ENCODE measurements at regions not wholly inside any gene's neighbourhood (a gene's known extent, or its start where the extent isn't known, plus 50 kb on each side); places are given as distances from the start of the nearest gene placed in this dataset.
"Not testable (repeated sequence)": the region's sequence is repeated elsewhere in the genome, so short reads cannot be mapped to it uniquely, and the experiment has no call there.

GRCh38 chr5:136738829-136739228 lies 373.5 kb upstream of the TRPC7 start:
- no peak for DNase-seq

- DNase-seq: no peak
Observed at GRCh38 chr5:136736021-136736420, 370.7 kb upstream of the TRPC7 start.

DNA sequence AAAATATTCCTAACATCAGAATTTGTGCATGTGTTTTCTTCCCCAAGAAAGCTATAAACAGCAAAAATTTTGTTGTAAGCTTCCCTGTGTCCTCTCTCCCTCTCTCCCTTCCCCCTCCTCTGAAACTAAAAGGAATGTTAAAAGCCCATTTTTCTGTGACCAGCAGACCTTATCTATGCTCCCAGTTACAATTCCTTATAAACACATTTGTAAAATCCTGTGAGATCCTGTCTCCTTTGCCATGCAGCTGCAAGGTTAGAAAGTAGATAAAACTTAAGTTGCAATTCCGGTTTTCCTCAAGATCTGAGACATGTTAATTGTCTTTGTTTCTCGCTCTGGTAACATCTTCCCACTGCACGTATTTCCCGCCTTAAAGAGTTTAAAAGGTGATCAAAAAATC lies 370.3 kb upstream of the TRPC7 start:
- not testable (repeated sequence) for DNase-seq

DNA sequence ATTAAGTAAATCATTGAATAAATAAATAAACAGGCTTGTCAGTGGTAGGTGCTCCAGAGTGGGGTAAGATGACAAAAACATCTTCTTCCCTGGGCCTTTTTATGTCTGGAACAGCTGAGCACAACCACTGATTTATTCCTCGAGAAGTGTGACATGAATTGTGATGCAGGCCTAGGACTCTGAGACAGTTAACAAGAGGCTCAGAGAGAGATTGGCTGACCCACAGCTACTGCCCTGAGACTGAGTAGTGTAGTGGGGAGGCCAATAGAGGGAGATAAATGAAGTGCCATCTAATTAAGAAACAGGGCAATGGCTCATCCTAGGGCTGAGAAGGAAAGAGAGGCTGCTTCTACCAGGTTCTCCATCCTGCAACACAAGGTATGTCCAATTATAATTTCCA lies 369.3 kb upstream of the TRPC7 start:
- DNase-seq: no peak

DNA sequence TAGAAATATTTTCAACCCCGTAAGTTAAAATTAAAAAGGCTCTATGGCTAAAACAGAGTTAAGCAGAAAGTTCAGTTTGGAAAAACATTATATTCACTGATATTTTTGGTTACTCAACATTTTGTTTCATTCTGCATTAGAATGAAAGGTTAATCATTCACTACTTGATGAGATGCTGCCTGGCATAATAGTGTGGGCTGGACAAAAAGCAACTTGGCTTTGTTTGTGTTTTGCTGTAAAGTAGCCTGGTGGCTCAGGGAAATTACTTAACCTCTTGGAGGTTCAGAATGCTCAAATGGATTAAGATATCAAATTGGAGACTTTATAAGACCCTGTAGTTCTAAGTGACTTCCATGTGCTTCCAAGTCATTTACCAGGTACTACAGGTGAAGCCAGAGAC lies 367.4 kb upstream of the TRPC7 start:
- DNase-seq: no peak

DNA sequence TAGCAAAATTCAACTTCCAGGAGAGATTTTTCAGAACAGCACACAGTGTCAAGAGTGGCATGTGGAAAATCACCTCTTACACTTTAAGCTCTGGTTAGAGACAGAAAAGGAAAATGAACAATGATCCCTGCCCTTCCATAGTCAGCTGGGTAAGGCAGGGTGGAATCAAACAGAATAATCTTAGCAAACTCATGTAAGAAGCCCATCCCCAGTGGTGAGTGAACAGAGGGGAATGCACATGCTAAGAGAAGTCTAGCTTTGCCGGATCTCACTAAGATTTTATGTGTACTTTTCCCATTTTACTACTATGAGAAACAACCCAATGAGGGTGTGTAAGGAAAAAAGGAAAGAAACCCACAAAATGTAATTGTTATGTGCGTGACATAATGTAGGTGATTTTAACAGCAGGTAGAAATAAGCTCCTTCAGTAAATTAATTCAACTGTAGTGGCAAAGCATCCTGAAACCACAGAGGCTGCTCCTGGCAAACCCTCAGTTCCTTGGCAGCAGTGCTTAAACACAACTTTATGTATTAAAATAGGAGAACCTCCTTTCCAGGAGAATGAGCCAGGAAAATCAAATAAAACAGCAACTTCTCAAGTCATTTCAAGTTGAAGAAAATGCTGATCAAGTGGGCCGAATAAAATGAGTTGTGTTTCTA lies 366.0 kb upstream of the TRPC7 start:
- DNase-seq: no peak

- DNase-seq: no peak
Observed at GRCh38 chr5:136730426-136730825, 365.1 kb upstream of the TRPC7 start.

- no peak for DNase-seq
Observed at GRCh38 chr5:136729901-136730355, 364.6 kb upstream of the TRPC7 start.

DNA sequence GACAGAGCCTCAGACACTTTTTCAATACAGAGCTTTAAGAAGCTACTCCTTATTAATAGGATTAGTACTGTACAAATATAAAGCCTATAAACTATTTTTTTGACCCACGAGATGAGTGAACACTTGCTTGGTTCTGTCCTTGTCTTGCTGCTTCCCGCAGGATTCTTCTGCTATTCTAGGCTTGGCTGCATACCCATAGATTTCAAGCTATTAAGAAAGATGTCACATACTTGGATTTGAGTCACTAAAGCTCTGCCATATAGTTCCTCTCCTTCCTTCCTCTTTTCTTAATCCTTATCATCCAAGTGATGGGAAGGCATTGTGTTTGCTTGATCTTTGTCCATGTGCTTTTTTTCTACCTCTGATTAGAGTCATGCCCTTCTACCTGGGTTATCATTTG lies 361.2 kb upstream of the TRPC7 start:
- no peak for DNase-seq

- DNase-seq: no peak
Observed at GRCh38 chr5:136724161-136724560, 358.8 kb upstream of the TRPC7 start.

GRCh38 chr5:136722581-136722980 lies 357.2 kb upstream of the TRPC7 start:
- DNase-seq: no peak

- no peak for DNase-seq
Observed at GRCh38 chr5:136722086-136722485, 356.7 kb upstream of the TRPC7 start.

- no peak for DNase-seq
Observed at GRCh38 chr5:136720674-136721073, 355.3 kb upstream of the TRPC7 start.

- DNase-seq: no peak
Observed at GRCh38 chr5:136717917-136718316, 352.6 kb upstream of the TRPC7 start.

DNA sequence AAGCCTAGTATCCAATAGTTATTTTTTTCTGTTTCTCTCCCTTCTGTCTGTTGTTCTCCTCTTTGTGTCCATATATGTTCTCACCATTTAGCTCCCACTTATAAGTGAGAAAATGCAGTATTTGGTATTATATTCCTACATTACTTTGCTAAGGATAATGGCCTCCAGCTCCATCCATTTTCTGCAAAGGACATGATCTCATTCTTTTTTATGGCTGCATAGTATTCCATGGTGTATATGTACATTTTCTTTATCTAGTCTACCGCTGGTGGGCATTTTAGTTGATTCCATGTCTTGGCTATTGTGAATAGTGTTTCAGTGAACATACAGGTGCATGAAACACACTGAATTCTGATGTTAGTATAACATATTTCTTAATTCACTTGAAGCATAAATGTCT lies 348.9 kb upstream of the TRPC7 start:
- DNase-seq: no peak

DNA sequence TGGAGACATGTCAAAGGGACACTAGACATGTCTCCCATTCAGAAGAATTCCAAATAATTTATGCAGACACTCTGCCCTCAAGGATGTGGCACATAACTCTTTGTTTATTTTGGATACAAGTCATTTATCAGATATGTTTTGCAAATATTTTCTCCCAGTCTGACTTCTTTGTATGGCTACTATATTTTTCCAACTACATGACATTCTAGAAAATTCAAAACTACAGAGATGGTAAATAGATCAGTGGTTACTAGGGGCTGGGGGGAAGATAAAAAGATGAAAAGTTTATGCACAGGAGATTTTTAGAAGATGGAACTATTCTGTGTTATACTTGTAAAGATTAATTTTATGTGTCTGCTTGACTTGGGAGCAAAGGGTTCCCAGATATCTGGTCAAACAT lies 347.3 kb upstream of the TRPC7 start:
- DNase-seq: no peak

DNA sequence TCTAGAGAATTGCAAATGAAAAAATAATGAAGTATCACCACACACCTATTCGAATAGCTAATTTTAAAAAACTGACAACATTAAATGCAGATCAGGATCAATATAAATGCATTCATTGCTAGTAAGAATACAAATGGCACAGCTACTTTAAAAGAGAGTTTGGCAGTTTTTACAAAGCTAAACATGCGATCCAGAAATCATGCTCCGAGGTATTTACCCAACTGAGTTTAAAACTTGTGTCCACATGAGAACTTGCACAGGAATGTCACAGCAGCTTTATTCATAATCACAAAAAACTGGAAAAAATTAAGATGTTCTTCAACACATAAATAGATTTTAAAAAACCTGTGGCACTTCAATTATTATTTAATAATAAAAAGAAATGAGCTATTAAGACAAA lies 345.5 kb upstream of the TRPC7 start:
- DNase-seq: no peak

DNA sequence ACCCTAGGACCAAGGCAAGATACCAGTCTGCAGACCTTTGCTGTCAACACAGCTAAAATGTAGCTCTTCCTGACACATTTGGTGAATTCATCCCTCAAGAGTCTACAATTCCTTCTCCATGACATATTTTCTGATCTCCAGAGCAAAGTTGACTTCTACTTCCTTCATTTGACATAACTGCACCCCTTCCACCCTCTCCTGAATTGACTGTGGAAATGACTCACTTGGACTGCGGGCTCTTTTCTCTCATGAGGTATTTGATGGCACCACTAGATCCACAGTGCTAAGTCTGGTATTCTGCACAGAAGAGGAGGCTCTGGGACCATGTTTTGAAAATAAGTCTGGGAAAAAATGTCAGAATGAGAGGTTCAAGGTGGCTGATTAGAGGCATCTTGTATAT lies 338.4 kb upstream of the TRPC7 start:
- DNase-seq: no peak

DNA sequence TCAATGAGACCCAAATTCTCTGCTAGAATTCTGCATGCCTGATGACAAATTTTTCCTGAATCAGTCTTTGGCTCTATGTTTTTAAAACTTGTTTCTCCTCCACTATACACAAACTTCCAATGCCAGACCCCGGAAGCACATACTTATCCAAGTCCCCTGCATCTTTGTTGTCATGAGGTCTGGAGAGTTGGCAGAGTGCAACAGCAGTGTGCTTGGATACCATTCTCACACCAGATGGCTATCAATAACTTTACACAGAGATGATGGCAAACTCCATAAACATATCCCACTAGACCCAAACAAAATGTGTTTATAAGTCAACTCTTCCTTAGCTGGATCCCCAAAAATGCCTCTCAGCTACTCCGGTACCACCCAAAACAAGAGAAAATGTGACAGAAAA lies 337.7 kb upstream of the TRPC7 start:
- no peak for DNase-seq

DNA sequence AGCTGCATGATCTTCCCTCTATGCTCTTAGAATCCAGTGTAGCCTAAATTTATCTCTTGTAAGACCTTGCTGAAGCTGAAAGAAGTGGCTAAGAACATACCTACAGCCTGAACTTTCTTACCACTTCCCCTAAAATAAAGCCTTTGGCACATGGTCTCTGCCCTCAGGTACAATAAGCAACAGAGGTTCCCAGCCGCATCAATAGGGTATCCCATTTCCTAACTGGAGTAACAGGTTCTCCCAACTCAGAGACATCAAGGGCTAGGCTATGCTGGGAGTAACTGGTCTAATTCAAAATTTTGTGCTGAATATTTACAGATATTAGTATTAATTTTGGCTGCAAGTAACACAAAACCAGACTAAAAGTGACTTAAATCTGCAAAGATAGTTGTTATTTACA lies 335.8 kb upstream of the TRPC7 start:
- no peak for DNase-seq

DNA sequence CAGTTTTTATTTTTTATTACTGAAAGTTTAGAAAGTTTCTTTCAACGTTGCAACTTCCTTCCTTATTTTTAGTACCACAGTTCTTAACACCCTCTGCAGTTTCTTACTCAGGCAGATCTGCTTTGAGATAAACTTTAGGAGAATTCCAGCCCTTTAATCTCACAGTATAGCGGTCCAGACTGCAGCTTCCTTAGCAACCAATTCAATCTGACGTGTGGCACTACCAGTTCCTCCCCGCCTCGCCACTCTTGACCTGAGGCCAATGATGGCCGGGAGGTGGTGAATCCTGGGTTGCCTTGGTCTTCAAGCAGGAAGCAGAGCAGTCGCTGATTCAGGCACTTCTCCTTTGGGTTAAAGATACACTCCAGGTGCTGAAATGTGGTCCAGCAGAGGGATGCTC lies 334.3 kb upstream of the TRPC7 start:
- DNase-seq: no peak

DNA sequence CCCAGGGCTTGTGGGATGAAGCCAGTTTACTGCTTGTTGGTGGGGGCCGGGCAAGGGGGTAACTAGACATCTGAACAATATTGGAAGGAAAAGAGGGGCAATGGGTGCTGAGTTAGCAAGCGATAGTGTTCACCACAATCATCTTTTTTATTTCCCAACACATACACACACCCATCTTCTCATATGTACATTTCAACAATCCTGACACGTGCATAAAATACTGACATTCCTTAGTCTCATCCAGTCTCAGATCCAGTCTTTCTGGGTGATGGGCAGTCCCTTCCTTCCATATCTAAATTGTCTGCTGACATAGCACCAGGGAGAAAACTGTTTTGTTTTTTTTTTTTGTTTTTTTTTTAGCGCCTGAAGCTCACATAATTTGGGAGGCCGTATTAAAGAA lies 333.6 kb upstream of the TRPC7 start:
- no peak for DNase-seq

- no peak for DNase-seq
Observed at GRCh38 chr5:136694258-136694657, 328.9 kb upstream of the TRPC7 start.

- DNase-seq: no peak
Observed at GRCh38 chr5:136689552-136689951, 324.2 kb upstream of the TRPC7 start.

DNA sequence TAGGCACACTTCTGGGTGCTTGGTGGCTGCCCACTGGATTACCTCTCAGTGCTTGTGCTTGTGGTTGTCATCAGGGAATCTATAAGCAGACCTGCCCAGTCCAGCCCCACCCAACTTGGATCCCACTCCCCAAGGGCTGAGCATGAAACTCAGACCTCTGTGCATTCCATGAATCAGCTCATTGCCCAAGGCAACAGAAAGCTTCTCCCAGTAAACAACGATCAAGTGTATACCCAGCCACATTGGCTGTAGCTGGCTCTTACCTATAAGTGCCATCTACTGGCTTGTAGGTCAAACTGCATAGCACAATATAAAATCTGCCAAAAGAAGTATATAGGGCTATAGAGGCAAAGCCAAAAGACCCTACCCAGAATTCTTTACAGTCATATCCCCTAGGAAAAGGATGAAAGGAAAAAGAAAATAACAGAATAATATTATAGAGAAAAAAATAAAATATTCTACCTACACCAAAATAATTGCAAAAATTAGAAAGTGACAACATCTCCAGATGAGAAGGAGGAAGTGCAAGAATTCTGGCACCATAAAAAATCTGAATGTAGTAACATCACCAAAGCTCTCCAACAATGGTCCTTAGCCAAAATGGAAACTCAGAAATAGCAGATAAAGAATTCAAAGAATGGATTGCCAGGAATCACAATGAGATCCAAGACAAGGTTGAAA lies 321.0 kb upstream of the TRPC7 start:
- no peak for DNase-seq

All from stimulated activated CD4-positive, alpha-beta T cell treated with anti-CD3 and anti-CD28 coated beads, Interleukin-4, amount 100 ng/mL, for 4 hours (primary cell).